ENCODE measurements at regions not wholly inside any gene's neighbourhood (a gene's known extent, or its start where the extent isn't known, plus 50 kb on each side); places are given as distances from the start of the nearest gene placed in this dataset.

- DNase-seq = no peak
Observed at GRCh38 chr3:24838533-24838932, 343.9 kb upstream of the THRB start.

- no peak for DNase-seq
Observed at GRCh38 chr3:24843955-24844354, 349.3 kb upstream of the THRB start.

GRCh38 chr3:24845524-24846155, 351.0 kb upstream of the THRB start:
- DNase-seq = no peak

- DNase-seq = peak; percentile 7
Observed at GRCh38 chr3:24846286-24846860, 351.7 kb upstream of the THRB start.

GRCh38 chr3:24850245-24850644, 355.6 kb upstream of the THRB start:
- no peak for DNase-seq

- no peak for DNase-seq
Observed at GRCh38 chr3:24853685-24854490, 359.2 kb upstream of the THRB start.

- DNase-seq = no peak
Observed at GRCh38 chr3:24854748-24855147, 360.1 kb upstream of the THRB start.

- no peak for DNase-seq
Observed at GRCh38 chr3:24857945-24858344, 363.3 kb upstream of the THRB start.

GRCh38 chr3:24863215-24863614, 368.6 kb upstream of the THRB start:
- DNase-seq = no peak

GRCh38 chr3:24867783-24868182, 373.1 kb upstream of the THRB start:
- no peak for DNase-seq

- no peak for DNase-seq
Observed at GRCh38 chr3:24881239-24881638, 386.6 kb upstream of the THRB start.

- DNase-seq = no peak
Observed at GRCh38 chr3:24886501-24886900, 391.9 kb upstream of the THRB start.

- no peak for DNase-seq
Observed at GRCh38 chr3:24890012-24890411, 395.4 kb upstream of the THRB start.

GRCh38 chr3:24899373-24899772, 404.7 kb upstream of the THRB start:
- no peak for DNase-seq

GRCh38 chr3:24899901-24900603, 405.4 kb upstream of the THRB start:
- no peak for DNase-seq

- no peak for DNase-seq
Observed at GRCh38 chr3:24905266-24905665, 410.6 kb upstream of the THRB start.

- DNase-seq = no peak
Observed at GRCh38 chr3:24907106-24907505, 412.5 kb upstream of the THRB start.

- DNase-seq = no peak
Observed at GRCh38 chr3:24911076-24911475, 416.4 kb upstream of the THRB start.

- DNase-seq = no peak
Observed at GRCh38 chr3:24915639-24916038, 421.0 kb upstream of the THRB start.

GRCh38 chr3:24917908-24918307, 423.3 kb upstream of the THRB start:
- no peak for DNase-seq

GRCh38 chr3:24923570-24923969, 428.9 kb upstream of the THRB start:
- no peak for DNase-seq

GRCh38 chr3:24929521-24929920, 434.9 kb upstream of the THRB start:
- no peak for DNase-seq

GRCh38 chr3:24933401-24933800, 438.8 kb upstream of the THRB start:
- DNase-seq = no peak

Data from muscle of arm (tissue), 1 donor.